Muscle of arm (tissue), 1 donor: ENCODE measurements at regions not wholly inside any gene's neighbourhood (a gene's known extent, or its start where the extent isn't known, plus 50 kb on each side); places are given as distances from the start of the nearest gene placed in this dataset.
"Not testable (repeated sequence)": the region's sequence is repeated elsewhere in the genome, so short reads cannot be mapped to it uniquely, and the experiment has no call there.

Source experiments
- DNase-seq: peaks from one replicate; pipeline ENCODE4 v3.0.0-alpha.2; 2013

DNA sequence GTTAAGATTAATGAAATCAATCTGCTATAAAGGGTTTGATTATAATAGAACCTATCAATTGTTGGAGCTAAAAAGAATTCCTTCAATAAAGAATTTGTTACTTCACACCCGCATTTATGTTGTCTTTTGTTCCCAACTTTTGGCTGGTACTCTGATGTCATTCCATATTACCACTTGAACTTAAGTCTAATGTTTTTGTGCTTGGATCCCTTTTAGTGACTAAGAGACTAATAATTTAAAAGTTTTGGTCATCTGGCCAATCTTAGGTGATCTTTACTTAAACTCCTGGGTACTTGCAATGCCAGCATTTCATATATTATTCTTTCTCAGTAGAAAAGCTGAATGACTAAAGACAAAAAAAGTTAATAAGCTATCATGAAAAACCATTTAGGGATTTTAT is 113.0 kb downstream of the TMEM30B start:
- no peak for DNase-seq

DNA sequence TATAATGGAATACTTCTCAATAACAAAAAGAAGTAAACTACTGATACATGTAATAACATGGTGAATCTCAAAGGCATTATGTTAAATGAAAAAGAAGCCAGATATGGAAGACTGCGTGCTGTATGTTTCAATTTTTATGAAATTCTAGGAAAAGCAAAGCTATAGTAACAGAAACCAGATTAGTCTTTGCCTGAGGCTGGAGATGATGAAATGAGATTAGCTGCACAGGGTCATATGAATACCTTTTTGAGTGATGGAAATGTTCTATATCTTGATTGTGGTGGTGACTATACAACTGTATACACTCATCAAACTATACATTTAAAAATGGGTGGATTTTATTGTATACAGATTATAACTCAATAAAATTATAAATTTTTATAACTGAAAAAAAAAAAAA is 113.5 kb downstream of the TMEM30B start:
- no peak for DNase-seq

DNA sequence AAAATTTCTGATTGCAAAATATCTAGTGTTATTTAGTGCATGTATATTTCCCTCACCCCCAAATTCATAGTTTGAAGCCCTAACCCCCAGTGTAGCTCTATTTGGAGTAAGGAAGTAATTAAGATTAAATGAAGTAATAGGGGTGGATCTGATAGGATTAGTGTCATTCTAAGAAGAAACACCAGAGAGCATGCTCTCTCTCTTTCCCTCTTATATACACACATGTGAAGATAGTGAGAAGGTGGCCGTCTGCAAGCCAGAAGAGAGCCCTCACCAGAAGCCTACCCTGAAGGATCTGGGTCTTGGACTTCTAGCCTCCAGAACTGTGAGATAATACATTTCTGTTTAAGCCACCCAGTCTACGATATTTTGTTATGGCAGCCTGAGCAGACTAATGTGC is 120.3 kb downstream of the TMEM30B start:
- DNase-seq: no peak

DNA sequence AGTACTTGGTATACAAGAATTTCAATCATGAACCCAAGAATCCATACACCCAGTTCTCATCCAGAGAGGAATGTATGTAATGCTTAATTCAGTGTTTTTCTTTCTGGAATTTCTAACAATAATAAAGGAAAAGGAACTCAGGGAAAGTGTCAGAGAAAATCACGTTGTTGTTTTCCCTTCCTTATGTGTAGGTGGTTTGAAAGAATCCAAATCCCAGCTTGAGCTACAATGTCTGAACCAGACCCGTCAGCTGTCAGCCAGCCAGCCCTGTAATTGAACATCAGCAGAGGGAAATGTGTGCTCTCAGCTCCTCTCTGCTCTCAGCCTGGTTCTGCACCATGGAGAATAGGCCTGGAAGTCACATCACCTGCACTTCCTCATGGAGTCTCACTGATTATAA is 126.5 kb downstream of the TMEM30B start:
- no peak for DNase-seq

DNA sequence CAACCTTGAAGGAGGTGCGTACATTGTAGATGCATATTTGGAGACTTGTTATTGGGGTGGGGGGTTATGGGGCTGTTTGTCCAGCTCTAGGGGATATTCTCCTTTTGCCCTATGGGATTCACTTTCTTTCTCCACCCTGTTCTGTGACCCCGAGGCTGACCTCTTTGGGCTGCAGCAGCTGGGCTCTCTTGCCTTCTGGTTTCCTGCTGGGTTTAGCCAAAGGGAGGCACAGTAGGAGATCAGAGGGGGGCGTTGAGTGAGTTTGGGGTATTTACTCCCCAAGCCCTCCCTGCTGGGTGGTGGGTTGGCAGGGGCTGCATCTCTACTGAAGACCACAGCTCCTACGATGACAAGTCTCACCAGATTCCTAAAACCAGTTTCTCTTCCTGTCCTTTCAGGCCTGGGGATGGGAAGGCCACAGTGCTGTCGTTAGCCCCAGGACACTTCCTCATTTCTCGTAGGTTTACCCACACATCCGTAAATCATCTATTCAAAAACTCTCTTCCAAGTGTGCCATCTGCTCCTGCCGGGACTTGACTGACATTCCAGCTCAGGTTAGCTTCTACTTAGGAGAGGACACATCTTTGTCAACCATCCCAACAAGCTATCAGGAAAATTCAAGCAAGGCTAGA is 127.1 kb downstream of the TMEM30B start:
- DNase-seq: no peak

DNA sequence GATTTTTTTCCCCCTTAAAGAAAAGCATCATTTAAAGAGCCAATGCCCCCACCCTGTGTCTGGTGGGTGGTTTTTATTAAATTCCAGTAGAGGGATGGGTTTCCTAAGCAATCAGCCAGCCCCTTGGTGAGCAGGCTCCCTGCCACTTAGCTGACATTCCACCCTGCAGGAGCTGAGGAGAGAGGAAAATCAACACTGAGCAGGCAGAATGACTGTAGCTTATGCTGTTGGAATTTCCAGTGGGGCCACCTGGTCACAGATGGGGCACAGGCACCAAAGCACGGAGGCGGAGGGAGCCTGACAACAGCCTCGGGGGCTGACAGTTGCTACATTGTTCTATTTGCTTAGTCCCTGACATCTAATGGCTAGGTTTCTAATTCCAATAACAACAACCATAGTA is 127.7 kb downstream of the TMEM30B start:
- no peak for DNase-seq

DNA sequence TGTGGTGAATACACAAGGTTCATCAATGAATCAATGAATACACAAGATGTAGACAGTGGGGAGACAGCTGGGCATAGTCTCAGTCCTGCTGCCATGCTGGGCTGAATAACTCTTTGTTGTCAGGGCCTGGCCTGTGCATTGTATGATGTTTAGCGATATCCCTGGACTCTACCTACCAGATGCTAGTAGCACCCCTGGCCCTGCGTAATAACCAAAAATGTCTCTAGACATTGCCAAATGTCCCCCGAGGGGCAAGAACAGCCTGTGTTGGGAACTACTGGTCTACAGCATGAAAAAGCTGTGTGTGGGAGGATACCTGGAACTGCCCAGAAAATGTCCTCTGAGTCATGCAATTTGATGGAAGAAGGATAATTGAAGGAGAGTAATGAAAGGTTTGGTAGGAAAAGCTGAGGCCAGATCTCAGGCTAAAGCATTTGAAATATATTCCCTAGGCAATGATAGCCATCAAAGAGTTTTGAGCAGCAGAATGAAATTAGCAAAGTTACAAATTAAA is 128.2 kb downstream of the TMEM30B start:
- DNase-seq: no peak

DNA sequence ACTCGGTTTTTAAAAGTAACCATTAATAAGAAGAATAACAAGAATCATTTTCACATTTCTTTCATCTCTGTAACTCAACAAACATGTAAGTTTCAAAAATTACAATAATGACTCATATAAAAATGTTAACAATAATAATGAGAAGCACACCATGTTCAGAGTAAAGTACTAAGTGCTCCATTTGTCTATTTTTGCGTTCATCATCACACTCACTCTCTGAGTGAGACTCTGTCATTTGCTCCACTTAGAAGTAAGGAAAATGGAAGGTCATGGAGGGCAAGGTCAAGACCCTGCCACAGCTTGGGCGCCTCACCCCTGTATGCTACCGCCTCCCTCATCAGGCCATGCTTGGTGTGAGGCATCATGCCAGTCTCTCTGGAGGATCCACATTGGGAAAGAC is 129.9 kb downstream of the TMEM30B start:
- no peak for DNase-seq

DNA sequence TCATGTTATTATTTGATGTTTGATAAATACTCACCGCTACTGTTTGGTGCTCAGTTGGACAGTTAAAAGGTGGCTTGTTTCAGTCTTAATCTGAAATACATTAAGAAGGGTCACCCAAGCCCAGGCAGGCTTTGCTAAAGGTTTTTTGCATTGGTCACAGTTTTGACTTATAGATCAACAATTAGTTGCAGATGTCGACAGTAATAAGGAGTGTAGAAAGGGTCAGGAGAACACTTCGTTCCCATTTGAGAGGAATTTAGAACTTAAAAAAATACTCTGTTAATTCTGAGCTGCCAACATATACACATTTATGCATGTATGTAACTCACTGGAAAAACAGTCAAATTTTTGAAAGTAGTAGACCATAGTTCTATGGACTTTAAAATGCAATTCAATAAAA is 130.3 kb downstream of the TMEM30B start:
- no peak for DNase-seq

DNA sequence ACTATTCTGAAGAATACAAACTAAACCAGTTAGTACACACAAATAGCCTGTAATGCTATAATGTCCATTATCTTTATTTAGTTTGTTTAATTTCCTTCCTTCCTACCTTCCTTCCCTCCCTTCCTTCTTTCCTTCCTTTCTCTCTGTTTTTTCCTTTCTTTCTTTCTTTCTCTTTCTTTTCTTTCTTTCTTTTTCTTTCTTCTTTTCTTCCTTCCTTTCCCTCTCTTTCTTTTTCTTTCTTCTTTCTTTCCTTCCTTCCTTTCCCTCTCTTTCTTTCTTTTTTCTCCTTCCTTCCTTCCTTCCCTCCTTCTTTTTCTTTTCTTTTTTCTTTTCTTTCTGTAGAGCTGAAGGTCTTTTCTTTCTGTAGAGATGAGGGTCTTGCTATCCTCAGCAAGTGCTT is 131.2 kb downstream of the TMEM30B start:
- no peak for DNase-seq

DNA sequence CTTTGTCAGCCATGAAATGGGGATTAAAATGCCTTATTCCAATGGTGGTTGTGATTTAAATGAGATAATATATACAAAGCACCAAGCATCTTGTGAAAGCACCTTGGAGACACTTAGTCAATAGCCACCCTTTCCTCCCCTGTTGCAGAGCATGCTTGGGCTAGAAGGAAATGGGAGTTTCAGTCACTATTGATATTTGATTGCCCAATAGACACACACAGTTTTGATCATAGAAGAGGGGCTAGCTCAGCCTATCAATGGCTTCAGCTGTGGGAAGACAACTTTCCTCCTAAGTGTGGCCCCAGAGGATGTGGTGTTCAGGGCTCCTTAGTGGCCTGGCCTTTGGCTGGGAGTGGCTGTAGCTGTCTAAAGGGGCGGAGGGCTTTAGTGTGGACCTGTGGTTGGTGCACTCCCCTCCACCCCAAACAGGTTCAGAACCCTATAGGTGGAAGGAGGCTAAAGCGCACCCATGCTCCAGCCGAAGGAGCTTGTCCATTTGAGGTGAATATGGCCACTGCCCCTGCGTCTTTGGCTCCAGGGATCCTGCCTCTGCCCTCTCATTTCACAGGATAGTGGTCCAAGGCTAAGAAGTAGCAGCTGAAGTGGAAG is 132.3 kb downstream of the TMEM30B start:
- no peak for DNase-seq

DNA sequence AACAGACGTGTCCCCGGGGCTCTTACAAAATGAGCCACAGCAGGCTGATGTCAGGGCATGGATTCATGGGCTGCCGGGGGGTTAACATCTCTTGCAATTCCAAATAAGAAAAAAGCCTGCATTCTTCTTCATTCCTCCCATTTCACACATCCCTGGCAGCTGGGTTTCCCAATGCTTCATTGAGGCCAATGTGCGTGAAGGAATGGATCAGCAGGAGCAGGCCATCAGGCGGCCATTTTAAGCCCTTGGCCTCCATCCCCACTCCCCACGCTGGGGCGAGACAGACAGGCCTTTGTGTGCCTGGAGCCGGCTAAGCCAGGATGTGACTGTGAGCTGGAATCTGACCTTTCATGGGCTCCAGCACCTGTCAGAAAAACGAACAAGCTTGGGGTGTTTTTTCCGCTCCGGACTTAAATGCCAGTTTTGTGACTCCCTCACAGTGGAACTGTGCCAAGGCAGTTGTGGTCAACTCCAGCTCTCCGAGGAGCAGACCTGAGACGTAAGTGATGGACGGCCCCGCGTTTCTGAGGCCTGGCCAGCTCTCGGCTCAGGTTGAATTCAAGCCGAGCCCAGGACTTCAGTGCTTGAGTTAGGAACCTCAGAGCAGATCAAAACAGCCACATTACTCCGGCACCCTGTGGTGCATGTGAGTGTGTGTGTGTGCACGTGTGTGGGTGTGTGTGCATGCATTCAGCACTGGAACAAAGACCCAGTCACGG is 133.1 kb downstream of the TMEM30B start:
- peak; percentile 77 for DNase-seq

DNA sequence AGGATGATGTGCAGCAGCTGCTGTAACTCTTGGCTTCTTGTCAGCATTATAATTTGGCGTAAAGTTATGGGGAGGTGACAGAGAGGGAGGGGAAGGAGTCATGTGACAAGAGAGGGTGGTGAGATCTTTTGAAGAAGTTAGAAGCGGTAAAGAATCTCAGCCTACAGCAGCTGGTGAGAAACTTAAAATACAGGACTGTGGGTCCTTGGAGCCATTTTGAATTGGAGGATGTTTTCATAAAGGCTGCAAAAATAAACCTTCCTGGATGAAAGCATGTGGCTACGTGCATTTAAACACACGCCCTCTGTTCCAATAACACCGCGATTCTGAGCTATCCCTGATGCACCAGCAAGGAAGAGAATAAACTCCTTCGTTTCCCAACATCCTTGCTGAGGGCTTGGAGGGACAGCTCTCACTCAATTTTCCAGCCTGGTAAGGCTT is 133.7 kb downstream of the TMEM30B start:
- DNase-seq: peak; percentile 74

DNA sequence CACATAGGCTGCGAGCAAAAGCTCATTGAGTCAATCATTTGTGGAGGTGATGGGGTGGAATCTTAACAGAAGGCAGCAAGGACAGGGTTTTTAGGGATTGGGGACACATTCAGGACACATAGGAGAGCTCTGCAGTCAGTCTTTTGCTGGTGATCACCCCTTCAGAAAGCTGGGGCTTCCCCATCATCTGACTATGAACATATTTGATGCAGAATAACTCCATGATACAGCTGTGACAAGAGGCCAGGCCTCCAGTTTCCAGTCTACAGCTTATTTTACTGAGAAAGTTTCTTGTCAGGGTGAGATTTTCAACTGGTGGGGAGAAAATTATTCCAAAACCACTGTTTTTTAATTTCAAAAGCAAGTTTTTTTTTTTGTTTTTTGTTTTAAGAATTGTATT is 134.2 kb downstream of the TMEM30B start:
- DNase-seq: peak; percentile 27

DNA sequence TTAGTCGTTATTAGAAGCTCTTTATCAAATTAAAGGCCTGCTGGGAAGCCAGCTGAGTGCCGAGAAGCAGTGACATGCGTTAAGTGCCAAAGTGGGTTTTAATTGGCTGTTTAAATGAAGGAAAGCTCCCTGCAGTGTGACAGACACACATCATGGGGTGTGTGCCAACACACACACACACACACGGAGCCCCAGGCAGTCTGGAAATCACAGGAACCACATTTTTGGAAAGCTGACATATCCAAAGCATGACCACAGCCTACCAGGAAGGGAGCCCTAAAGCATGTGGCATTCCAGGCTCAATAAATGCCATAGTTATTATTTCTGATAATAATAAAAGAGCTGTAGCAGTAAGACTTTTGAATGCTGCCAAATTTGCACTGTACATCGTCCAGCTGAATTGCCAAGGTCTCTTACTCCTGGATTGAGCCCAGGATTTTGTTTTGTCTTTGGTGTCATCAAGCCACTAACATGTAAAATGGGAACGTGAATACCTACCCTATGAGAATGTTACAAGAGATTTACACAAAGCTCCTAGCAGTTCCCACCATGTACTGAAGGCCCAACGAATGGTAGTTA is 135.1 kb downstream of the TMEM30B start:
- no peak for DNase-seq

DNA sequence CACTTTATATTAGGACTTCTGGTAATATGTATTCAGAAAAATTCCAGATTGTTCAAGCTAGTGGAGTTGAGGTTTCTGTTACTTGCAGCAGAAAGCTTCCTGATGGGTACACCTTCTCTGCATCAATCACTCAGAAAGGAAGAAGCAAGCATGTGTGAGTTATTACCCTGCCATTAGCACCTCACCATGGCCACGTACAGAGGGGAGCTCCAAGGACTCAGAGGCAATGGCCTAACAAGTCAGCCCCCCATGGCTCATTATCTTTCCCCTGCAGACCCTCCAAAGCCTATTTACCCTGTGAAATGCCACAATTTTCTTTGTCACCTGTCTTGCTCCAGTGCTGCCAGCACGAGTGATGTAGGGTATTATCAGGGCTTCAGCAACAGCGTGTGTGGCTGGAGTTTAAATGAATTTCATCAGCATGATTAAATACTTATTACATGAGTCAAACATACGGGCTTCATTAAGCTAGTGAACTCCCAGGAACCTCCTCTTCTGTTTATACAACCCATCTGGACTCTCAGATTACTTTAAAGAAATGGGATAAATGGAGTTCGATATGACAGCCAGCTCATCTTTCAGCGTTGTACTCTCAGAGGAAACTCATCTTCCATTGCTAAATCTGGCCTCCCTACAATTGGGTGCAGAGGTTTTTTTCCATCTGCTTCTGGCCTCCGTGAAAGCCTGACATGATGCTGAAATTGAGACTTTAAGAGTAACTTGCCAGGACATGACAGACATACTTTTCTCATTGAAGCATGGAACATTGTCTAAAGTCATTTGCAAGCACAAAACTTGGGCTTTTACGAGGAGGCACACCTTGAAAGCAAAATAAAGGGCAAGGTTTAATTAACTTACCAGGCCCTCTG is 135.9 kb downstream of the TMEM30B start:
- peak; percentile 94 for DNase-seq

DNA sequence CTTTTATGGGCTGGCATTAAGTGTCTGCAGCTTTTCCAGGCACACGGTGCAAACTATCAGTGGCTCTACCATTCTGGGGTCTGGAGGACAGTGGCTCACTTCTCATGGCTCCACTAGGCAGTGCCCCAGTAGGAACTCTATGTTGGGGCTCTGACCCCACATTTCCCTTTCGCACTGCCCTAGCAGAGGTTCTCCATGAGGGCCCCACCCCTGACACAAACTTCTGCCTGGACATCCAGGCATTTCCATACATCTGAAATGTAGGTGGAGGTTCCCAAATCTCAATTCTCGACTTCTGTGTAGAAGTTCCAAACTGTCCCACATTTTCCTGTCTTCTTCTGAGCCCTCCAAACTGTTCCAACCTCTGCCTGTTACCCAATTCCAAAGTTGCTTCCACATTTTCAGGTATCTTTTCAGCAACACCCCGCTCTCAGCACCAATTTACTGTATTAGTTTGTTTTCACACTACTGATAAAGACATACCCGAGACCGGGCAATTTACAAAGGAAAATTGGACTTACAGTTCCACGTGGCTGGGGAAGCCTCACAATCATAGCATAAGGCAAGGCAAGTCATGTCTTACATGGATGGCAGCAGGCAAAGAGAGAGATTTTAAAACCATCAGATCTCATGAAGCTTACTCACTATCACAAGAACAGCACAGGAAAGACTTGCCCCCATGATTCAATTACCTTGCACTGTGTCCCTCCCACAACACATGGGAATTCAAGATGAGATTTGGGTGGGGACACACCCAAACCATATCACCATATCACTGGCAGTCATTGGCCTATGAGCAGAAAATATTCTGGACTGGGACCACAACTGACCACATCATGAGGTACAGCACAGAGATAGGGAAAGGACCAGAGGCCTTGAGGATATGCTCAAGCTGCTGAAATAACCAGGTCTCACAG is 136.8 kb downstream of the TMEM30B start:
- not testable (repeated sequence) for DNase-seq

DNA sequence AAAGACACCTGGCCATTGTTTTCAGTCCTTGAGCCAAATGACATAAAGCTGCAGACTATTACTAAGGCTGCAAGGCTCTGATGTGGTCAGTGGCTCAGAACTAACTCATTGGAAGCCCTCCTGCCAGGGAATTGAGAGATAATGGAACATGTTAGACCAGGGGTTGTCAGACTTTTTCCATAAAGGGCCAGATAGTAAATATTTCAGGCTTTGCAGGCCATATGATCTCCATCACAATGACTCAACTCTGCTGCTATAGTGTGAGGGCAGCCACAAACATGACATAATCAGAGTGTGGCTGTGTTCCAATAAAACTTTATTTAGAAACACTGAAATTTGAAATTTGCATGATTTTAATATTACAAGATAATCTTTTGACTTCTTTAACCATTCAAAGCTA is 140.3 kb downstream of the TMEM30B start:
- DNase-seq: no peak

DNA sequence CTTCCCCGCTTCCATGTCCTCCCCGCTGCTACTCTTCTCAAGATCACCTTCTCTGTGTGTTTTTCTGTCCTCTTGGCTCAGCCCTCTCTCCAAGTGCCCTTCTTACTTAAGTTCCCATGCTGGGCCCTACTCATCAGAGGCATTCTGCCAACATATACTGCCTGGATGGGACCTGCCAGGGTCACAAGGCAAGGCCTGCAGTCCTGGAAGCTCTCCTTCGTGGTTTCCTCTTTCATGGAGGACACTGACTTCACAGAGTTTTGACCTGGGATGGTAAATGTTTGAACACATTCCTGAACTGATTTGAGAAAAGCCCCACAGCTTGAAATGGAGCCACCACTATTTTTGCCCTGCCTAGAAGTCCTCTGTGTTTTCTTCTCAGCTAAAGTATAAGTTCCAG is 140.9 kb downstream of the TMEM30B start:
- no peak for DNase-seq

DNA sequence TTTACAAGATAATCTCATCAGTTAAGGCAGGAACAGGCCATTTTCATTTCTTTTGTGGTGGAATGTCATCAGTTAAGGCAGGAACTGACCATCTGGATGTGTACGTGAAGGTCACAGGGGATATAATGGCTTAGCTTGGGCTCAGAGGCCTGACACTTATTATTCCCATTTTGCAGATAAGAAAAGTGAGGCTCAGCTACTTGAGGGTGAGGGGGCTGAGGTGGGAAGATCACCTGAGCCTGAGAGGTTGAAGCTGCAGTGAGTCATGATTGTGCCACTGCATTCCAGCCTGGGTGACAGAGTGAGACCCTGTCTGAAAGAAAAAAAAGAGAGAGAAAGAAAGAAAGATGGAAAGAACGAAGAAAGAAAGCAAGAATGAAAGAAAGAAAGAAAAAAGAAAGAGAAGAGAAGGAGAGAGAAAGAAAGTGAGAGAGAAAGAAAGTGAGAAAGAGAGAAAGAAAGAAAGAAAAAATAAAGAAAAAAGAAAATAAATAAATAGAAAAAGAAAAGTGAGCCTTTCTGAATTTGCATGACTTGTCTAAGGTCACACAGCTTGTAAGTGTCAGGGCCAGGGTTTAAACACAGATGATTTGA is 142.0 kb downstream of the TMEM30B start:
- no peak for DNase-seq
